ENCODE measurements at regions not wholly inside any gene's neighbourhood (a gene's known extent, or its start where the extent isn't known, plus 50 kb on each side); places are given as distances from the start of the nearest gene placed in this dataset.
"Not testable (repeated sequence)": the region's sequence is repeated elsewhere in the genome, so short reads cannot be mapped to it uniquely, and the experiment has no call there.

GRCh38 chr3:176149567-176149966 lies 1047.7 kb downstream of the TBL1XR1 start:
- no peak for DNase-seq

GRCh38 chr3:176147251-176147650 lies 1050.0 kb downstream of the TBL1XR1 start:
- no peak for DNase-seq

GRCh38 chr3:176141837-176142236 lies 1055.4 kb downstream of the TBL1XR1 start:
- DNase-seq: no peak

GRCh38 chr3:176120507-176120906 lies 1076.8 kb downstream of the TBL1XR1 start:
- no peak for DNase-seq

GRCh38 chr3:176119826-176120225 lies 1077.5 kb downstream of the TBL1XR1 start:
- no peak for DNase-seq

- no peak for DNase-seq
Observed at GRCh38 chr3:176106380-176106779, 1090.9 kb downstream of the TBL1XR1 start.

GRCh38 chr3:176097027-176097426 lies 1100.3 kb downstream of the TBL1XR1 start:
- no peak for DNase-seq

- not testable (repeated sequence) for DNase-seq
Observed at GRCh38 chr3:176093892-176094291, 1103.4 kb downstream of the TBL1XR1 start.

GRCh38 chr3:176090727-176091126 lies 1106.6 kb downstream of the TBL1XR1 start:
- no peak for DNase-seq

- no peak for DNase-seq
Observed at GRCh38 chr3:176088962-176089383, 1108.3 kb downstream of the TBL1XR1 start.

GRCh38 chr3:176087066-176087697 lies 1110.1 kb downstream of the TBL1XR1 start:
- DNase-seq: no peak

- no peak for DNase-seq
Observed at GRCh38 chr3:176079785-176080184, 1117.5 kb downstream of the TBL1XR1 start.

- no peak for DNase-seq
Observed at GRCh38 chr3:176078906-176079305, 1118.4 kb downstream of the TBL1XR1 start.

- no peak for DNase-seq
Observed at GRCh38 chr3:176075491-176075890, 1121.8 kb downstream of the TBL1XR1 start.

- no peak for DNase-seq
Observed at GRCh38 chr3:176075046-176075445, 1122.2 kb downstream of the TBL1XR1 start.

GRCh38 chr3:176074096-176074495 lies 1123.2 kb downstream of the TBL1XR1 start:
- no peak for DNase-seq

GRCh38 chr3:176071943-176072342 lies 1125.3 kb downstream of the TBL1XR1 start:
- DNase-seq: no peak

GRCh38 chr3:176068750-176069149 lies 1128.5 kb downstream of the TBL1XR1 start:
- no peak for DNase-seq

- DNase-seq: no peak
Observed at GRCh38 chr3:176058856-176059255, 1138.4 kb downstream of the TBL1XR1 start.

- no peak for DNase-seq
Observed at GRCh38 chr3:176055836-176056235, 1141.4 kb downstream of the TBL1XR1 start.

- DNase-seq: no peak
Observed at GRCh38 chr3:176051766-176052165, 1145.5 kb downstream of the TBL1XR1 start.

GRCh38 chr3:176046703-176047102 lies 1150.6 kb downstream of the TBL1XR1 start:
- no peak for DNase-seq

GRCh38 chr3:176041812-176042211 lies 1155.5 kb downstream of the TBL1XR1 start:
- no peak for DNase-seq

- no peak for DNase-seq
Observed at GRCh38 chr3:176041185-176041584, 1156.1 kb downstream of the TBL1XR1 start.

GRCh38 chr3:176037636-176038035 lies 1159.6 kb downstream of the TBL1XR1 start:
- DNase-seq: no peak
